HEK293 (cell line): ENCODE measurements at regions not wholly inside any gene's neighbourhood (a gene's known extent, or its start where the extent isn't known, plus 50 kb on each side); places are given as distances from the start of the nearest gene placed in this dataset.

Experiments used
- CTCF ChIA-PET: fragments of 350-600 bp; formaldehyde crosslinking; extraction: SDS; loops from one replicate; lab custom pipeline; 2021; ENCODE audit warnings: antibody characterized with exemption; lab: Yijun Ruan, JAX
- POLR2A ChIA-PET: fragments of 300-600 bp; formaldehyde crosslinking; extraction: SDS; loops from one replicate; lab custom pipeline; 2020; ENCODE audit warnings: antibody characterized with exemption, inconsistent platforms; lab: Yijun Ruan, JAX
- H3K27ac ChIP-seq: fragments of 200-500 bp; sonication (Bioruptor generic); 2 replicates; pipeline ENCODE4 v1.5.1; 2014; ENCODE audit warnings: low read depth, low read length, control low read depth, inconsistent platforms; ENCODE audit errors: extremely low read depth
- H3K36me3 ChIP-seq, 2 experiments: fragments of 200-500 bp in 1 of 2; sonication (Bioruptor generic) in 1 of 2; 1 replicate in 1 of 2; 2 replicates in 1 of 2; pipeline ENCODE4 v1.5.1; 2014 to 2017; ENCODE audit warnings: inconsistent platforms in 2 of 2, low read length in 2 of 2; ENCODE audit not compliant: control insufficient read depth in 2 of 2, insufficient read depth in 1 of 2
- H3K4me1 ChIP-seq: fragments of 200-500 bp; sonication (Bioruptor generic); 2 replicates; pipeline ENCODE4 v1.5.1; 2014; ENCODE audit warnings: mild to moderate bottlenecking, low read length, inconsistent platforms; ENCODE audit not compliant: control insufficient read depth, insufficient read depth
- H3K4me3 ChIP-seq: 2 replicates; pipeline ENCODE4 v1.5.1; 2011; ENCODE audit warnings: low read depth, mild to moderate bottlenecking, control low read depth, low read length, moderate library complexity
- H3K9me3 ChIP-seq: fragments of 200-500 bp; sonication (Bioruptor generic); 2 replicates; pipeline ENCODE4 v1.5.1; 2014; ENCODE audit warnings: low read depth, low read length, inconsistent platforms; ENCODE audit not compliant: control insufficient read depth, insufficient read depth
- GLI2 ChIP-seq: fragments of 450-650 bp; formaldehyde crosslinking; IDR thresholded peaks from 2 replicates; pipeline ENCODE4; 2017; ENCODE audit warnings: missing biosample characterization, missing genetic modification characterization, low read depth, borderline replicate concordance
- KLF10 ChIP-seq: fragments of 450-650 bp; IDR thresholded peaks from 2 replicates; pipeline ENCODE4 v1.5.1; 2018; ENCODE audit warnings: missing biosample characterization, mild to moderate bottlenecking, missing genetic modification characterization
- PRDM1 ChIP-seq: fragments of 450-650 bp; formaldehyde crosslinking; IDR thresholded peaks from 2 replicates; pipeline ENCODE4; 2016; ENCODE audit warnings: missing biosample characterization, missing genetic modification characterization
- RBAK ChIP-seq: fragments of 450-650 bp; formaldehyde crosslinking; IDR thresholded peaks from 2 replicates; pipeline ENCODE4 v1.5.1; 2016; ENCODE audit warnings: missing biosample characterization, missing genetic modification characterization
- REPIN1 ChIP-seq: fragments of 450-650 bp; formaldehyde crosslinking; IDR thresholded peaks from 2 replicates; pipeline ENCODE4 v1.5.1; 2017; ENCODE audit warnings: missing biosample characterization, missing genetic modification characterization, low read depth
- SP2 ChIP-seq: fragments of 450-650 bp; formaldehyde crosslinking; IDR thresholded peaks from 2 replicates; pipeline ENCODE4 v1.5.1; 2016; ENCODE audit warnings: missing biosample characterization, missing genetic modification characterization
- ZBTB48 ChIP-seq: fragments of 450-650 bp; formaldehyde crosslinking; IDR thresholded peaks from 2 replicates; pipeline ENCODE4 v1.5.1; 2016; ENCODE audit warnings: missing biosample characterization, missing genetic modification characterization
- ZBTB7A ChIP-seq: fragments of 450-650 bp; formaldehyde crosslinking; IDR thresholded peaks from 2 replicates; pipeline ENCODE4 v1.5.1; 2016; ENCODE audit warnings: low read depth, missing biosample characterization, missing genetic modification characterization
- ZFHX2 ChIP-seq: fragments of 450-650 bp; formaldehyde crosslinking; conservative IDR thresholded peaks from 2 replicates; pipeline ENCODE4 v1.5.1; 2016; ENCODE audit warnings: missing biosample characterization, missing genetic modification characterization
- ZNF112 ChIP-seq: fragments of 450-650 bp; formaldehyde crosslinking; IDR thresholded peaks from 2 replicates; pipeline ENCODE4 v1.5.0; 2017; ENCODE audit warnings: missing biosample characterization, missing genetic modification characterization
- ZNF19 ChIP-seq: fragments of 450-650 bp; formaldehyde crosslinking; IDR thresholded peaks from 2 replicates; pipeline ENCODE4; 2016; ENCODE audit warnings: missing biosample characterization, missing genetic modification characterization, low read depth
- ZNF223 ChIP-seq: fragments of 450-650 bp; formaldehyde crosslinking; IDR thresholded peaks from 2 replicates; pipeline ENCODE4 v1.5.1; 2016; ENCODE audit warnings: missing biosample characterization, missing genetic modification characterization
- ZNF248 ChIP-seq: fragments of 450-650 bp; formaldehyde crosslinking; IDR thresholded peaks from 2 replicates; pipeline ENCODE4 v1.5.1; 2017; ENCODE audit warnings: missing biosample characterization, missing genetic modification characterization
- ZNF266 ChIP-seq: fragments of 450-650 bp; formaldehyde crosslinking; IDR thresholded peaks from 2 replicates; pipeline ENCODE4 v1.5.1; 2016; ENCODE audit warnings: missing biosample characterization, missing genetic modification characterization, low read depth
- ZNF433 ChIP-seq: fragments of 450-650 bp; formaldehyde crosslinking; IDR thresholded peaks from 2 replicates; pipeline ENCODE4 v1.5.1; 2016; ENCODE audit warnings: missing biosample characterization, missing genetic modification characterization, low read depth
- ZNF776 ChIP-seq: fragments of 450-650 bp; formaldehyde crosslinking; IDR thresholded peaks from 2 replicates; pipeline ENCODE4 v1.5.0; 2017; ENCODE audit warnings: missing biosample characterization, missing genetic modification characterization, borderline replicate concordance
- ZNF785 ChIP-seq: fragments of 450-650 bp; formaldehyde crosslinking; IDR thresholded peaks from 2 replicates; pipeline ENCODE4 v1.5.1; 2016; ENCODE audit warnings: missing biosample characterization, missing genetic modification characterization
- ZSCAN4 ChIP-seq: fragments of 450-650 bp; formaldehyde crosslinking; IDR thresholded peaks from 2 replicates; pipeline ENCODE4 v1.5.1; 2017; ENCODE audit warnings: missing biosample characterization, missing genetic modification characterization
- TF ChIP-seq, protein P1 (sequence below): fragments of 450-650 bp; formaldehyde crosslinking; IDR thresholded peaks from 2 replicates; pipeline ENCODE4 v1.5.1; 2016; ENCODE audit warnings: missing biosample characterization, missing genetic modification characterization, low read depth

GRCh38 chr6:130679684-130680083, 147.5 kb upstream of the SMLR1 start:
- Histone ChIP-seq H3K36me3 (no peaks in the 10 kb centered on the region), H3K27ac (no peak overlapping the region), H3K9me3 (no peaks in the 10 kb centered on the region), H3K4me1 (no peaks in the 10 kb centered on the region), H3K4me3 (no peak overlapping the region)
- ChIA-PET POLR2A (interaction anchor here (0.7 kb wide), 1 partner anchor 17 kb away, joined by 6 read pairs; no protein-coding TSS in a partner anchor), CTCF (interaction anchor here (0.5 to 1.9 kb wide), 3 partner anchors 18 to 386 kb away, joined by 3 to 8 read pairs (median 3); no protein-coding TSS in a partner anchor)
- TF ChIP-seq SP2 (tag by site-specific recombination): no peak
- TF ChIP-seq ZFHX2 (tag by site-specific recombination): no peak
- TF ChIP-seq, protein P1, sequence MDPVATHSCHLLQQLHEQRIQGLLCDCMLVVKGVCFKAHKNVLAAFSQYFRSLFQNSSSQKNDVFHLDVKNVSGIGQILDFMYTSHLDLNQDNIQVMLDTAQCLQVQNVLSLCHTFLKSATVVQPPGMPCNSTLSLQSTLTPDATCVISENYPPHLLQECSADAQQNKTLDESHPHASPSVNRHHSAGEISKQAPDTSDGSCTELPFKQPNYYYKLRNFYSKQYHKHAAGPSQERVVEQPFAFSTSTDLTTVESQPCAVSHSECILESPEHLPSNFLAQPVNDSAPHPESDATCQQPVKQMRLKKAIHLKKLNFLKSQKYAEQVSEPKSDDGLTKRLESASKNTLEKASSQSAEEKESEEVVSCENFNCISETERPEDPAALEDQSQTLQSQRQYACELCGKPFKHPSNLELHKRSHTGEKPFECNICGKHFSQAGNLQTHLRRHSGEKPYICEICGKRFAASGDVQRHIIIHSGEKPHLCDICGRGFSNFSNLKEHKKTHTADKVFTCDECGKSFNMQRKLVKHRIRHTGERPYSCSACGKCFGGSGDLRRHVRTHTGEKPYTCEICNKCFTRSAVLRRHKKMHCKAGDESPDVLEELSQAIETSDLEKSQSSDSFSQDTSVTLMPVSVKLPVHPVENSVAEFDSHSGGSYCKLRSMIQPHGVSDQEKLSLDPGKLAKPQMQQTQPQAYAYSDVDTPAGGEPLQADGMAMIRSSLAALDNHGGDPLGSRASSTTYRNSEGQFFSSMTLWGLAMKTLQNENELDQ (tag by site-specific recombination): no peak
- no peak for TF ChIP-seq ZNF776 (tag by site-specific recombination)
- TF ChIP-seq RBAK: no peak
- TF ChIP-seq ZNF266 (tag by site-specific recombination): no peak
- no peak for TF ChIP-seq REPIN1 (tag by site-specific recombination)
- TF ChIP-seq ZNF248: no peak
- TF ChIP-seq, all 188 proteins: peak for 0

GRCh38 chr6:130680116-130680515, 147.1 kb upstream of the SMLR1 start:
- TF ChIP-seq ZBTB48 (tag by site-specific recombination) (no peak), PRDM1 (tag by site-specific recombination) (peak; percentile 73; the same call in 1 of the 2 replicates)
- Histone ChIP-seq H3K9me3 (no peaks in the 10 kb centered on the region), H3K27ac (no peak overlapping the region), H3K36me3 (no peaks in the 10 kb centered on the region), H3K4me3 (no peak overlapping the region), H3K4me1 (no peaks in the 10 kb centered on the region)
- ChIA-PET CTCF (interaction anchor here (0.5 to 1.9 kb wide), 3 partner anchors 18 to 387 kb away, joined by 3 to 8 read pairs (median 3); no protein-coding TSS in a partner anchor), POLR2A (interaction anchor here (0.7 kb wide), 1 partner anchor 16 kb away, joined by 6 read pairs; no protein-coding TSS in a partner anchor)

GRCh38 chr6:130681028-130681427, 146.2 kb upstream of the SMLR1 start:
- Histone ChIP-seq H3K9me3 (no peaks in the 10 kb centered on the region), H3K4me1 (no peaks in the 10 kb centered on the region), H3K4me3 (no peak overlapping the region), H3K36me3 (no peaks in the 10 kb centered on the region), H3K27ac (no peak overlapping the region)
- POLR2A ChIA-PET: no interaction called here
- TF ChIP-seq ZNF19 (tag by site-specific recombination) (no peak), ZNF433 (no peak)
- CTCF ChIA-PET: no interaction called here

GRCh38 chr6:130682066-130682465, 145.1 kb upstream of the SMLR1 start:
- Histone ChIP-seq H3K4me3 (no peak overlapping the region), H3K4me1 (no peaks in the 10 kb centered on the region), H3K27ac (no peak overlapping the region), H3K36me3 (no peaks in the 10 kb centered on the region), H3K9me3 (no peaks in the 10 kb centered on the region)
- CTCF ChIA-PET: interaction anchor here (0.7 to 1.2 kb wide), 2 partner anchors 15 to 16 kb away, joined by 3 to 5 read pairs; no protein-coding TSS in a partner anchor
- TF ChIP-seq KLF10: no peak
- no peak for TF ChIP-seq GLI2 (tag by site-specific recombination)
- no peak for TF ChIP-seq ZSCAN4 (tag by site-specific recombination)
- TF ChIP-seq ZNF112 (tag by site-specific recombination): no peak
- no peak for TF ChIP-seq ZNF785 (tag by site-specific recombination)
- TF ChIP-seq ZNF223 (tag by site-specific recombination): no peak
- no peak for TF ChIP-seq ZBTB7A (tag by site-specific recombination)
- POLR2A ChIA-PET: no interaction called here
